Duodenal mucosa (tissue), 2 donors: ENCODE measurements at regions not wholly inside any gene's neighbourhood (a gene's known extent, or its start where the extent isn't known, plus 50 kb on each side); places are given as distances from the start of the nearest gene placed in this dataset.

Experiments used
- H3K27ac ChIP-seq: one replicate; pipeline ENCODE4 v1.7.0; 2013; ENCODE audit warnings: low read depth, low read length
- H3K27me3 ChIP-seq, 2 donors: one replicate each; pipeline ENCODE4 v1.7.0; 2013; ENCODE audit warnings: low read length in 2 of 2, control low read depth in 1 of 2; ENCODE audit not compliant: insufficient read depth in 2 of 2, control insufficient read depth in 1 of 2
- H3K36me3 ChIP-seq, 2 donors: one replicate each; pipeline ENCODE4 v1.7.0; 2013; ENCODE audit warnings: low read length in 2 of 2, control low read depth in 1 of 2; ENCODE audit not compliant: insufficient read depth in 2 of 2, control insufficient read depth in 1 of 2
- H3K4me1 ChIP-seq, 2 donors: one replicate each; pipeline ENCODE4 v1.7.0; 2013; ENCODE audit warnings: low read length in 2 of 2, control low read depth in 1 of 2; ENCODE audit not compliant: insufficient read depth in 2 of 2, control insufficient read depth in 1 of 2
- H3K4me3 ChIP-seq, 2 donors: one replicate each; pipeline ENCODE4 v1.7.0; 2013; ENCODE audit warnings: low read length in 2 of 2, low read depth in 1 of 2
- H3K9ac ChIP-seq, 2 donors: one replicate each; pipeline ENCODE4 v1.7.0; 2013; ENCODE audit warnings: low read length in 2 of 2, low read depth in 1 of 2
- H3K9me3 ChIP-seq, 2 donors: one replicate each; pipeline ENCODE4 v1.7.0; 2013; ENCODE audit warnings: low read length in 2 of 2, control low read depth in 1 of 2; ENCODE audit not compliant: control insufficient read depth in 1 of 2

DNA sequence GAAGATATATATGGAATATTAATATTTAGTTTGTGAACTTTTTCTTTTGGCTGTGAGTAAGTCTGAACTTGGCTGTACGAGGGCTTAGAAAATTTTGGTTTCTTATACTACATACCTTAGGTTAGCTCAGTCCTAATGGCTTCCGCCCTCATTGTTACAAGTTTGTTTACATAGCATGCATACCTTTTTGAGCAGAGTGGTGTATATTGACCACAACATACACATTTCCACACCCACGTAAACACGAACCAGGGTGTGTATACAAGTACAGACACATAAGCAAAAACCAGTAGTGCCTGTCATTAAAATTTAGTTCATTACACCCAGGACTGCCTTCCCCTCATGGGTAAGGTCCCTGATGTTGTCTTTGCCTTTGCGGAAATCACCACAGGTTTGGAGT lies 230.2 kb upstream of the RGS6 start:
- Histone ChIP-seq H3K27me3 (no peaks in the 10 kb centered on the region), H3K9me3 (no peaks in the 10 kb centered on the region), H3K4me3 (no peak overlapping the region), H3K27ac (no peak overlapping the region), H3K4me1 (no peaks in the 10 kb centered on the region), H3K36me3 (peaks cover 16 to 18% of the 10 kb centered on the region in 2 donors), H3K9ac (no peak overlapping the region)

DNA sequence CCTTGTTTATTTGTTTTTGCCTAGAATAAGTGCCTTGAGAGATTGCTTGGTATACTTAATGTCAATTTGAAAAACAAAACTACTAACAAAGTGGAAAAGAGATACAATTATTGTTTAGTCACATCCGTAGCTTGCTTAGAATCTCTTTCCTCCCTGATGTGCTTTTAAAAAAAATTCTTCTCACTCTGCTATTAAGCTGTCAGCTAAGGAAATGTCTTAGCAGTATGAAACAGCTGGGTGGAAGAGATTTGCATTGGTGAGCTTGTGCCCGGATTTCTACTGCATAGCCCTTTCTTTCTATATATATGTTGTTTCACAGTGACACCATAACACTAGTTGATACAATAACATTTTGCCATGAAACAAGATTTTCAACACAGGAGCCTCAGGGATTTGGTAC lies 229.4 kb upstream of the RGS6 start:
- Histone ChIP-seq H3K27me3 (no peaks in the 10 kb centered on the region), H3K4me1 (no peaks in the 10 kb centered on the region), H3K27ac (no peak overlapping the region), H3K9ac (no peak overlapping the region), H3K9me3 (no peaks in the 10 kb centered on the region), H3K36me3 (peaks cover 16 to 18% of the 10 kb centered on the region in 2 donors), H3K4me3 (no peak overlapping the region)

DNA sequence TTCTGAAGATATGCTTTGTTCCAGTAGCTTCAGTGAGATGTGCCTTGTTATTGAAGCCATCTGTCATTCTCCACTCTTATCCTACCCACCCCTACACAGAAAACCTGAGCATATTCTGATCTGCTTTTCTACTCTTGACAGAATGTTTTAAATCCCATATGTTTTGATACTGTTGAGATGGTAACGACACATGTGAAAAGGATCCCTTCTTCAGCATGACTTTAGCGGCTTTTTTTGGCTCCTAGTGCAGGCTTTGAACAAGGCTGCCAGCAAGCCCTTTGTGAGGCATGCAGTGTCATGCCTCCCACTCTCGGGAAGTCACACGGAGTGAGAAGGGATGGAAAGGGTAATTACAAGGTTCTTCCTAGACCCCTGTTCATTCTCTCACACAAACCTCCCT lies 228.8 kb upstream of the RGS6 start:
- Histone ChIP-seq H3K27ac (no peak overlapping the region), H3K36me3 (peaks cover 16 to 18% of the 10 kb centered on the region in 2 donors), H3K27me3 (no peaks in the 10 kb centered on the region), H3K9ac (no peak overlapping the region), H3K4me3 (no peak overlapping the region), H3K4me1 (no peaks in the 10 kb centered on the region), H3K9me3 (no peaks in the 10 kb centered on the region)

DNA sequence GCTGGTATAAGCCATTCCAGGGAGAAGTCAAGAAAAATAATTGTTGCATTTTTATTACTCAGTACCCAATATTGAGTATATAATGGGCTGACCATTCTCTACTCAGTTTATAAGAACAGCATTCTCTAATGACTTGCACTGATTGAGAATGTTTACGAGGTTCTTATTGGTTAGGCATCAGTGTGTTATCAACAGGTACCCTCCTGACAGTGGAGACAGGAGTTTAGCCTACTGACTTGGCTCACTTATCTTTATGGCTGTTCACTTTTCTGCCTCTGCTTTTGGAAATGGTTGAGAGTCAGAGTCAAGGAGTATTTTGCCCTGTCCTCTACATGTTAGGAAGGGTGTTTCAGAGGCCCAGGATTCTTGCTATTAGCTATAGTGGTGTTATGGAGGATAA lies 228.0 kb upstream of the RGS6 start:
- Histone ChIP-seq H3K4me1 (no peaks in the 10 kb centered on the region), H3K27ac (no peak overlapping the region), H3K9ac (no peak overlapping the region), H3K4me3 (no peak overlapping the region), H3K9me3 (no peaks in the 10 kb centered on the region), H3K36me3 (peaks cover 16 to 17% of the 10 kb centered on the region in 2 donors), H3K27me3 (no peaks in the 10 kb centered on the region)

DNA sequence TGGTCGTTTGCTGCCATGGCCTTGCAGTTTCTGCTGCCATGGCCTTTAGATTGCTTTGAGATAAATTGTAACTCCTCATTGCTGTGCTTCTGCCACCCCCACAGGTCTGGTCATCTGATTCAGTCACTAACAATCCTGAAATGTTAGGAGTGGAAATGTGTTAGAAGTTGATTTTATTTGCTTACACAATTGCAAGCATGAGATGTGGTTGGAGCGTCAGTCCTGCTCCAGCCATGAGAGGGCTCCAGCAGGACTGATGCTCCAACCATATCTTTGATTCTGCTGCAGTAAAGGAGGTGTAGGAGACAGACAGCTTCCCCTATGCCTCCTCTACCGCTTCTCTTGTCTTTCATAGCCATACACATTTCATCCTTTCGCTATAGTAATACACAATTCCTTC lies 226.8 kb upstream of the RGS6 start:
- Histone ChIP-seq H3K4me1 (no peaks in the 10 kb centered on the region), H3K9me3 (no peaks in the 10 kb centered on the region), H3K27ac (no peak overlapping the region), H3K9ac (no peak overlapping the region), H3K27me3 (no peaks in the 10 kb centered on the region), H3K4me3 (no peak overlapping the region), H3K36me3 (peaks cover 26 to 27% of the 10 kb centered on the region in 2 donors)

DNA sequence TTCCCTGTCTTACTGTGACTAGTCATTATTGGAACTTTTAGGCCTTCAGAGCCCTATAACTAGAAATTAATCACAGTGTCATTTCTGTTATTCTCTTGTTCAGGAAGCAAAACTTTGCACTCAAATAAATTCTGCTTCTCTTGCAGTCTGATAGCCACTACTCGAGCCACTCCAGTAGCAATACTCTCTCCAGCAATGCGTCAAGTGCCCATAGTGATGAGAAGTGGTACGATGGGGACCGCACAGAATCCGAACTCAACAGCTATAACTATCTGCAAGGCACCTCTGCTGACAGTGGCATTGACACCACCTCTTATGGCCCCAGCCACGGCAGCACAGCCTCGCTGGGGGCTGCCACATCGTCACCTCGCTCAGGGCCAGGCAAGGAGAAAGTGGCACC lies 223.2 kb upstream of the RGS6 start:
- no peak overlapping the region for H3K9ac ChIP-seq
- H3K27me3 ChIP-seq, result no peaks in the 10 kb centered on the region
- no peak overlapping the region for H3K27ac ChIP-seq
- no peak overlapping the region for H3K4me3 ChIP-seq
- no peaks in the 10 kb centered on the region for H3K4me1 ChIP-seq
- H3K36me3 ChIP-seq, result peaks cover 21 to 29% of the 10 kb centered on the region in 2 donors
- H3K9me3 ChIP-seq, result no peaks in the 10 kb centered on the region

DNA sequence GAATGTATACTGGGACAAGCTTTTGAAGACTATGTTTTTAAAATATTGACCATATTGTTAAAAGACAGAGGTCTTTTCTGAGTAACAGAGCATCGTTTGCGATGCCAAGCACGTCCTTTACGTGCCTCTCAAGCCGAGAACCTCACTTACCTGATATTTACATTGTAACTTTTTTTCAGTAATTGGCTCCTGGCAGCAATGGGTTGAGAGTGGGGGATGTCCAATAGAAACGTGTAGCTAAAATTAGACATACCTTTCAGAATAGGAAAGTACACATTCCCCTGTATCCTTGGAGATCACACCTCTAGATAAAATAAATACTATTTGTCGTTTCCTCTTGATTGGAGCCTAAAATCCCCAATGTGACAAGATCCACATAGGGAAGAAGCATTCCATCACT lies 222.2 kb upstream of the RGS6 start:
- H3K27me3 ChIP-seq, result no peaks in the 10 kb centered on the region
- no peaks in the 10 kb centered on the region for H3K4me1 ChIP-seq
- peaks cover 20 to 26% of the 10 kb centered on the region in 2 donors for H3K36me3 ChIP-seq
- no peak overlapping the region for H3K9ac ChIP-seq
- H3K4me3 ChIP-seq, result no peak overlapping the region
- no peak overlapping the region for H3K27ac ChIP-seq
- H3K9me3 ChIP-seq, result no peaks in the 10 kb centered on the region

DNA sequence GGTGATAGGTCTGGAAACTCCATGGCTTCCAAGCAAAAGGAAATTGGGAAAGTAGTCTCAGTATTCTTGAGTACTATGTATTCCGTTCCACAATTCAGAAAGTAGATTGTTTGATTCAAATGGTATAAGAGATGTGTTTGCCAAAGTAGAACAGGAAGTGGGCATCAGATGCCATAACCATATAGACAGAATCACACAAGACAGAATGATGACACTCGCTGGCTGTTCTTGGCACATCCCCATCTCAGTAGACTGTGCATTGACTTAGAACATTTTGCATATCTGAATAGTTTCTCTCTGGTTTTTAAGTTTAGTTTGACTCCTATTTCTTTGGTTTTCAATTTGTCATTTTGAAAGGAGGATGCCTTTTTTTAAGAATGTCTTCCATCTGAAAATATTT lies 221.1 kb upstream of the RGS6 start:
- no peaks in the 10 kb centered on the region for H3K9me3 ChIP-seq
- peaks cover 15 to 18% of the 10 kb centered on the region in 2 donors for H3K36me3 ChIP-seq

DNA sequence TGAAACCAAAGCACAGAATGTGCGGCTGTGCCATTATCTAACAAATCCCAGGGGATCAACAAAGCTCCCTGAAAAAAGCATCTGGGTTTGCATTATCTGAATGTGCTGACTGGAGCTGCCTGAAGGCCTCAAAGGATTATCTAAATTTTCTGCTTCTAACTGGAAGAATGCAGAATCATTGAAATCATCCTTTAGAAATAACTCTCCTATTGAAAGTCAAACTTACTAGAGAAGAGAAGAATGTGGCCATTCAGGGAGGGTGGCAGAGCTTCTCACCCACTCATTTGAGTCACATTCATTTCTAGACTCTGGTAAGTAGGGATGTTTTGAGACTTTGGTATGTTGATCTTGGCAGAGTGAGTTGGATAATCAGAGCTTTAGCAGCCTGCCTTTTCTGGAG lies 220.6 kb upstream of the RGS6 start:
- no peak overlapping the region for H3K27ac ChIP-seq
- no peak overlapping the region for H3K4me3 ChIP-seq
- H3K36me3 ChIP-seq, result peaks cover 15 to 18% of the 10 kb centered on the region in 2 donors
- H3K4me1 ChIP-seq, result no peaks in the 10 kb centered on the region
- H3K9ac ChIP-seq, result no peak overlapping the region
- H3K9me3 ChIP-seq, result no peaks in the 10 kb centered on the region
- no peaks in the 10 kb centered on the region for H3K27me3 ChIP-seq

More for the DNA sequence above, 221.1 kb upstream of the RGS6 start:
- Histone ChIP-seq H3K27ac (no peak overlapping the region), H3K4me1 (no peaks in the 10 kb centered on the region), H3K9ac (no peak overlapping the region), H3K27me3 (no peaks in the 10 kb centered on the region), H3K4me3 (no peak overlapping the region)

DNA sequence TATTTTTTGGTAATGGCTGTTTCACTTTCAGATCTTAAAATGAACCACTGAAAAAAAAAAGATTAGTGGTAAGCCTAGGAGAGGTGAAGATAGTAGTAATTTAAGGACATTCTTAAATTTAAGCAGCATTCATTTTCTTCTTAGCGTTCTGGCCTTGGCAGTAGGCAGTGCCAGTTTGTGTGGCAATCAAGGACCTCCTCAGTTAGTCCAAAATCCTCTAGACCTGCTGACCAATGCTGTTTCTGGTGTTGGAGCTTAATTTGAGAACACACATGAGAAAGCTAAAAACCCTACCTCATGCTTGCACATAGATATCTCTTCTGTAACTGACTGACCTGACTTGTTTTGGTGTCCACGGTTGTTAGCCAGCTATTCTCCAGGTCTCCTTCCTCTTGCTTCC lies 219.8 kb upstream of the RGS6 start:
- H3K9ac ChIP-seq, result no peak overlapping the region
- H3K36me3 ChIP-seq, result peaks cover 15 to 18% of the 10 kb centered on the region in 2 donors
- H3K4me1 ChIP-seq, result no peaks in the 10 kb centered on the region
- H3K27me3 ChIP-seq, result no peaks in the 10 kb centered on the region
- H3K4me3 ChIP-seq, result no peak overlapping the region
- no peaks in the 10 kb centered on the region for H3K9me3 ChIP-seq
- no peak overlapping the region for H3K27ac ChIP-seq

DNA sequence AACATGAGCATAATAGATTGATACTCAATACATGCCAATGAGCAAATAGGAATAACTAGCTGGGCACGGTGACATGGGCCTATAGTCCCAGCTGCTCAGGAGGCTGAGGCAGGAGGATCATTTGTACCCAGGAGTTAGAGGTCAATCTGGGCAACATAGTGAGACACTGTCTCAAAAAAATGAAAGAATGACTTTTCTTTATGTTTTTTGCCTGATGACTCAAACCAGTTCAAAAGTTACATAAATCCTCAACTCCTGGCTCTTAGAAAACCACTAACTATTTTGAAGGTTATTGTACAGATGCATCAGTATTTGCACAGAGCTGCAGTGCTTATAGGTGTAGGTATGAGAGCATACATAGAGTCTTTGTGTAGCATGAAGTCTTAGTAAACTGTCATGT lies 219.2 kb upstream of the RGS6 start:
- no peaks in the 10 kb centered on the region for H3K4me1 ChIP-seq
- H3K9me3 ChIP-seq, result no peaks in the 10 kb centered on the region
- H3K9ac ChIP-seq, result no peak overlapping the region
- H3K27me3 ChIP-seq, result no peaks in the 10 kb centered on the region
- no peak overlapping the region for H3K27ac ChIP-seq
- H3K36me3 ChIP-seq, result peaks cover 15 to 18% of the 10 kb centered on the region in 2 donors
- no peak overlapping the region for H3K4me3 ChIP-seq
